ENCODE measurements at regions not wholly inside any gene's neighbourhood (a gene's known extent, or its start where the extent isn't known, plus 50 kb on each side); places are given as distances from the start of the nearest gene placed in this dataset.
A peak's percentile ranks its signal among the peaks of the same experiment; 100 is the strongest.

GRCh38 chr2:22491442-22491841 lies 893.5 kb upstream of the KLHL29 start:
- ATAC-seq: no peak
- H3K4me3 ChIP-seq: no peak overlapping the region
- ChIA-PET POLR2A (no interaction called here), CTCF (interaction anchor here (0.6 kb wide), 1 partner anchor 18 kb away, joined by 3 read pairs; no protein-coding TSS in a partner anchor)
- H3K4me2 ChIP-seq: no peak overlapping the region
- DNase-seq (ENCODE audit: low read depth in 1 of 2, low spot score in 1 of 2): no peak
- WGBS (ENCODE audit: missing lambda C conversion rate): 2% methylated on average over 5 of the region's 5 CpGs
- no peak overlapping the region for H3K27ac ChIP-seq
- TF ChIP-seq POLR2A (IDR thresholded peaks at IDR 0.05; ENCODE audit: low read length) (no peak), TFCP2L1 (CRISPR knock-in tag; IDR thresholded peaks at IDR 0.05) (no peak), MAFK (IDR thresholded peaks at IDR 0.05; ENCODE audit: partially characterized antibody) (no peak), HOXA7 (CRISPR knock-in tag; IDR thresholded peaks at IDR 0.05) (no peak), SMC3 (IDR thresholded peaks at IDR 0.05) (no peak), HES2 (IDR thresholded peaks at IDR 0.05) (no peak), RCOR1 (IDR thresholded peaks at IDR 0.05; ENCODE audit: low read depth, low read length) (no peak), ZFP36 (IDR thresholded peaks at IDR 0.05; ENCODE audit: borderline replicate concordance, partially characterized antibody) (no peak), ZNF302 (CRISPR knock-in tag; IDR thresholded peaks at IDR 0.05) (no peak), NFE2L2 (conservative IDR thresholded peaks at IDR 0.05; ENCODE audit: low read length) (no peak), NR3C1 (IDR thresholded peaks at IDR 0.05) (no peak), HDAC2 (IDR thresholded peaks at IDR 0.05) (no peak), CEBPB (IDR thresholded peaks at IDR 0.05) (no peak), KDM5A (IDR thresholded peaks at IDR 0.05) (no peak), RAD21 (conservative IDR thresholded peaks at IDR 0.05 in 1 of 2, IDR thresholded peaks at IDR 0.05 in 1 of 2) (no peak), ZC3H11A (IDR thresholded peaks at IDR 0.05) (no peak), RNF2 (IDR thresholded peaks at IDR 0.05; ENCODE audit: borderline replicate concordance, low read depth) (no peak)
- TF ChIP-seq, protein P1, sequence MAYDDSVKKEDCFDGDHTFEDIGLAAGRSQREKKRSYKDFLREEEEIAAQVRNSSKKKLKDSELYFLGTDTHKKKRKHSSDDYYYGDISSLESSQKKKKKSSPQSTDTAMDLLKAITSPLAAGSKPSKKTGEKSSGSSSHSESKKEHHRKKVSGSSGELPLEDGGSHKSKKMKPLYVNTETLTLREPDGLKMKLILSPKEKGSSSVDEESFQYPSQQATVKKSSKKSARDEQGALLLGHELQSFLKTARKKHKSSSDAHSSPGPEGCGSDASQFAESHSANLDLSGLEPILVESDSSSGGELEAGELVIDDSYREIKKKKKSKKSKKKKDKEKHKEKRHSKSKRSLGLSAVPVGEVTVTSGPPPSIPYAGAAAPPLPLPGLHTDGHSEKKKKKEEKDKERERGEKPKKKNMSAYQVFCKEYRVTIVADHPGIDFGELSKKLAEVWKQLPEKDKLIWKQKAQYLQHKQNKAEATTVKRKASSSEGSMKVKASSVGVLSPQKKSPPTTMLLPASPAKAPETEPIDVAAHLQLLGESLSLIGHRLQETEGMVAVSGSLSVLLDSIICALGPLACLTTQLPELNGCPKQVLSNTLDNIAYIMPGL (CRISPR knock-in tag; IDR thresholded peaks at IDR 0.05; ENCODE audit: borderline replicate concordance): no peak
- FAIRE-seq: no peak
- no peaks in the 10 kb centered on the region for H3K9me3 ChIP-seq
- no peaks in the 10 kb centered on the region for H3K4me1 ChIP-seq

DNA sequence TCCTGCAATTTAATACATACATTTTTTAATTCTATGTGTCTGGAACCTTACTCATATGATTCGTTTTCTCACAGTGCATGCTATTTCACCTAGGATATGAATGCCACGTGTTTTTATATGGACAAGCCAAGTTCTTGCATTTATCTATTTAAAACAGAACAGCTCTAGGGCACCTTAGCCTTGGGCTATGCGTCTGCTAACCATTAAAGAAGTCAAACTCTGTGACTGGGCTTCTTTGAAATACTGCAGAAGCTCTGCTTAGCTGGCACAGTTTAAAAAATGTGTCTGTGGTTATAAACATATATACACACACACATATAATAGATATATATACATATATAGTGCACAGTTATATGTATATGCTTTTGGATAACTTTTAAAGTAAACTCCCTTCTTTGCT lies 890.8 kb upstream of the KLHL29 start:
- FAIRE-seq: no peak

GRCh38 chr2:22497064-22497463 lies 887.9 kb upstream of the KLHL29 start:
- ATAC-seq (no peak), DNase-seq (ENCODE audit: low read depth in 1 of 2, low spot score in 1 of 2) (no peak), FAIRE-seq (no peak)
- Histone ChIP-seq H3K4me3 (no peak overlapping the region), H3K4me2 (no peak overlapping the region), H3K9me3 (no peaks in the 10 kb centered on the region), H3K27ac (no peak overlapping the region), H3K4me1 (no peaks in the 10 kb centered on the region)
- WGBS (ENCODE audit: missing lambda C conversion rate): 0% methylated on average over 1 of the region's 1 CpG
- CTCF ChIA-PET: no interaction called here
- TF ChIP-seq MAFK (IDR thresholded peaks at IDR 0.05; ENCODE audit: partially characterized antibody) (peak; percentile 61), ZNF302 (CRISPR knock-in tag; IDR thresholded peaks at IDR 0.05) (no peak), RNF2 (IDR thresholded peaks at IDR 0.05; ENCODE audit: borderline replicate concordance, low read depth) (no peak), MAZ (IDR thresholded peaks at IDR 0.05; ENCODE audit: borderline replicate concordance, low read depth, low read length) (no peak), TFCP2L1 (CRISPR knock-in tag; IDR thresholded peaks at IDR 0.05) (no peak), JUNB (IDR thresholded peaks at IDR 0.05) (no peak), EP300 (IDR thresholded peaks at IDR 0.05) (no peak)
- POLR2A ChIA-PET: no interaction called here

More for the DNA sequence above, 890.8 kb upstream of the KLHL29 start:
- H3K4me3 ChIP-seq: no peak overlapping the region
- under 1% methylated on average over 3 of the region's 3 CpGs for WGBS (ENCODE audit: missing lambda C conversion rate)
- H3K9me3 ChIP-seq: no peaks in the 10 kb centered on the region
- no peaks in the 10 kb centered on the region for H3K4me1 ChIP-seq
- ChIA-PET POLR2A (no interaction called here), CTCF (no interaction called here)
- ATAC-seq (no peak), DNase-seq (ENCODE audit: low read depth in 1 of 2, low spot score in 1 of 2) (no peak)
- TF ChIP-seq E2F6 (IDR thresholded peaks at IDR 0.05; ENCODE audit: borderline replicate concordance, low read depth): no peak
- H3K27ac ChIP-seq: no peak overlapping the region
- H3K4me2 ChIP-seq: no peak overlapping the region
